HG03039 (cell line): ENCODE measurements at regions not wholly inside any gene's neighbourhood (a gene's known extent, or its start where the extent isn't known, plus 50 kb on each side); places are given as distances from the start of the nearest gene placed in this dataset.
"Not testable (repeated sequence)": the region's sequence is repeated elsewhere in the genome, so short reads cannot be mapped to it uniquely, and the experiment has no call there.

Experiments used
- ATAC-seq: cut with Tn5 transposase; IDR thresholded peaks from one replicate; pipeline ENCODE4 v1.9.1; 2021; ENCODE audit warnings: mild to moderate bottlenecking, moderate library complexity; ENCODE audit not compliant: unreplicated experiment

DNA sequence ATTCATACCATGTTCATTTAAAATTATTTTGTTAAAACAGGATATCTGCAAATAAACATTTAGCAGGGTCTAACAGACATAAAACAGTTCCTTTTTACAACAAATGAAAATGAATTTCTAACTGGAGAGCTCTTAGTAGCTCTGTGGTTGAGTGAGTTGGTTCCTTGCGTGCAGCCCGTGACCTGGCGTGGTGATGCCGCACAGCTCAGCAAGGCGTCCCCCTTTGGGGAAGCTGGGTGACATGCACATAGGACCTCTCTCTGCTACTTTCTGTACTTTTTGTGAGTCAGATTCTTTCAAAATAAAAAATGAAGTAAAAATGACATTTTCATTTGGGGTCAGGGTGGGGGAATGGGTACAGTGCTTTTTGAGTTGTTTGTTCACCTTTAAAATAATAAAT, 75.9 kb downstream of the NPIPB11 start:
- not testable (repeated sequence) for ATAC-seq

- not testable (repeated sequence) for ATAC-seq
These were observed 78.0 kb downstream of the NPIPB11 start for GRCh38 chr16:29328528-29328927.

DNA sequence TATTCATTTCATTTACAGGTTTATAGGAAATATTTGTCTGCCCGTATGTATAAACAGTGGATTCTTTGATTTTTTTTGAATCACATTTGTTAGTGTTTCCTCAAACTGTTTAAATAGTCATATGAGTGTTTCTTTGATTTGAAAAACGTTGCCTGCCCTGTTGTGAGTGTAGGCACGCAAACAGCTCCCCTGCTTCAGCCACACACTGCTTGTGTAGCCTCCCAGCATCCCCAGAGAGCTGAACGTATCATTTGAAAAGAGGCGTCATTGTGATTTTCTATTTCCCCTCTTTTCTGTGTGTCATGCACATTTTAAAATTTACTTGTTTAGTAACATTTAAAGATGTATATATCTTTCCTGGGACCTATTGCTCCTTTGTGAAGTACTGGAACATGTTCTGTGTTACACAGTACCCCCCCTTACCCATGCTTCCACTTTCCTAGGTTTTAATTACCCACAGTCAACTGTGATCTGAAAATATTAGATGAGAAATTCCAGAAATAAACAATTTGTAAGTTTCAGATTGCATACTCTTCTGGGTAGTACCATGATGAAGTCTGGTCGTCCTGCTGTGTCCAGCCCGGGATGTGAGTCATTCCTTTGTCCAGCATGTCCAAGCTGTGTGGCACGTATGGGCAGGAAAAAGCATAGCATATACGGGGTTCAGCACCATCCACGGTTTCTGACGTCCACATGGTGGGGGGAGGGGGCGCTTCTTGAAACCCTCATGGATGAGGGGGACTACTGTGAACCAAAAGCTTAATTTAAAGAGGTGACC, 78.7 kb downstream of the NPIPB11 start:
- ATAC-seq: not testable (repeated sequence)

- ATAC-seq: not testable (repeated sequence)
These were observed 80.1 kb downstream of the NPIPB11 start for GRCh38 chr16:29326164-29327125.

- ATAC-seq: not testable (repeated sequence)
These were observed 82.8 kb downstream of the NPIPB11 start for GRCh38 chr16:29323725-29324124.

- ATAC-seq: no peak
These were observed 84.9 kb downstream of the NPIPB11 start for GRCh38 chr16:29321585-29321984.

DNA sequence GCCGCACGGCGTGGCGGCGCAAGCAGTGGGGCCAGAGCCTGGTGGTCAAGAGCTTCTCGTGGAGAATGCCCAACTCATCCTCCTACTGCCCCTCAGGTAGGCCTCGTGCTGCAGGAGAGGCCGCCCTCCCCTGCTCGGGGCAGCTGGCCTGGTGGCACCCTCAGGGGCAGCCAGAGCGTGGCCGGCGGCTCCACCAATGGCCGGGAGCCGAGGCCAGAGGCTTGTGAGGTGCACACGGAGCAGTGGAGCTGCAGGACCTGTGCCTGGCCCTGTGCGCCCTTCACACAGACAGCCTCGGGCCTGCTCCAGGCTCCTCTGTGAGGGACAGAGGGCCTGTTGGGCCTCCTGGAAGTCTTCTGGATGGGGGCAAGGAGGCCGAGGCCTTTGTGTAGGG, 85.5 kb downstream of the NPIPB11 start:
- ATAC-seq: no peak

DNA sequence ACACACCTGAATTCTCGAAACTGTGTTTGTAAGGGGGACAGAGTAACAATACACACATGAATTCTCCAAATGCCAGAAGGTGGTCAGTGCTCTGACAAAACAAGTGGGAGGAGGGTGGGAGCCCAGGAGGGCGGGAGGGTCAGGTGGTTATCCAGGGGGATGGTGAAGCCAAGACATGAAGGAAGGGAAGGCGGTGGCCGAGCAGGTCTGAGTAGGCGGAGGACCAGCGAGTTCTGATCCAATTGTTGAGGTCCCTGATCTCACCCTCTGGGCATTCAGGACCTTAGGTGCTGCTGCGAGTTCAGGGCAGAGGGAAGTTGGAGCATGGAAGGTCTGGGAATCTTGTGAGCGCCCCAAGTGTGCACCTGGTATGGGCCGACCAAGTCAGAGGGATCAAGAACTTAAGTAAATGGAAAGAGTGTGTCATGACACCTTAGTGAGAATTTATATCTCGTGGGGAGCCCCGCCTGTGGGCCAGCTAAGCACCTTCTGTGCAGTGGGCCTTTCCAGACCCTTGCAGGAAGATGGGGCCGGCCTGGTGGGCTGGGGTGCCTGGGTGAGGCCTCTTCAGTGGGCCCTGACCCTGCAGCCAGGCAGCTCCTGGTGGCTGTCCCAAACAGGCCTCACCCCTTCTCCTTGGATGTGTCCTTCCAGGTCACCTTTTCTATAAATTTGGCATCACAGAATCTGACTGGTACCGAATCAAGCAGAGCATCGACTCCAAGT, 86.1 kb downstream of the NPIPB11 start:
- no peak for ATAC-seq

- no peak for ATAC-seq
These were observed 86.8 kb downstream of the NPIPB11 start for GRCh38 chr16:29319726-29320125.

DNA sequence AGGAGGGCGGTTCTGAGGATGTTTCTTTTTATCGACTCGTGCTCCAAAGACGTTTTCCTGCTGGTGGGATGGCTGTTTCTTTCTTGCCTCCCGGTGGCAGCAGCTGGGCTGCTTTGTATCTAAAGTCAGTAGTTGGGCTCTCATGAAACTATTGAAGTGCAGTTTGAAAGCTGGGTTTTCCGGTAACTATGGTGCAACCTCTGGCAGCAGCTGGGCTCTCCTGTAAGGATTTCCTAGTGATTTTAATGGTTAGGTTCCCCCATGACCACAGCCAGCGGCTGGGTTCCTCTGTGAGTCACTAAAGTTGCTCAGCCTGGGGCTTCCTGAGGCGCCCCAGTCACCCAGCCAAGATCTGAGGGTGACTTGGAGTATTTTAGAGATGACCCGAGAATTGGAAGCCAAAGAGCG, 87.9 kb downstream of the NPIPB11 start:
- ATAC-seq: not testable (repeated sequence)

- ATAC-seq: no peak
These were observed 88.5 kb downstream of the NPIPB11 start for GRCh38 chr16:29318037-29318436.

DNA sequence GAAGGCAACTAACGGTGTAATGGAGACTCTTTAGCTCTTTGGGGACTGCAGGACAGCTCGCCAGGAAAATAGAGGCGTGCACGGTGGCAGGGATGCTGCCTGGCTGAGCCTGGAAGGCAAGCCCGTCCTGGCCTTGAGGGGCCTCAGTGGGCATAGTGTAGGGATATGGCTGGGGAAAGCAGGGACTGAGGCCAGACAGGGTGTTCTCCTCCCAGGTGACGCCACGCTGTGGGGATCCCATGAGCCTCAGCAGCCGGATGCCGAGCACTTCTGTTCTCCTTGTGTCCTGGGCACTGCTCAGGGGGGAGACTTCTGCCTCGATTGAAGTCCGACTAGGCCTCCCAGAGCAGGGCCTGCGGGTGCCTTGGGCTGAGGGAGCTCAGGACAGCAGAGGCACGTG, 89.2 kb downstream of the NPIPB11 start:
- no peak for ATAC-seq

GRCh38 chr16:29316761-29317183, 89.7 kb downstream of the NPIPB11 start:
- ATAC-seq: no peak

DNA sequence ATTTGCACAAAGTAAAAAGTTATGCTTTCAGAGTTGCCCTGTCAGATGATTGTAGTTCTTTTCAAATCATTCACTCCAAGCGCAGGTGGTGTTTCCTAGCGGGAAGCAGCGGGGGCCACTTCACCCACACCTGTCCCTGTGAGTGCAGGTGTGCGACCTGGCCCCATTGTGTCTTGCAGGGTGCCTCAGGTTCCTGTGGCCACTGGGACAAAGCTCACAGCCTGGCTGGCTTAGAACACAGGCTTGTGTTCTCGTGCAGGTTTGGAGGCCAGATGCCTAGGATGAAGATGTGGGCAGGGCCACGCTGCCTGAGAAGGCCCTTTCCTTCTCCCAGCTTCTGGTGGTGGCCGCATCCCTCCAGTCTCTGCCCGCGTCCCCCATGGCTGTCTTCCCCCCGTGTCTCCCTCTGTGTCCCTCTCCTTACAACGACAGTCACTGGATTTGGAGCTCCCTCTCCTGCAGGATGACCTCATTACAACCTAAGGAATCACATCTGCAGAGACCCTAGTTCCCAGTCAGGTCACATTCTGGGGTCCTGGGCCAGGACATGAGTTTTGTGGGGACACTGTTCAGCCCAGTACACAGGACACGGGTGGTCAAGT, 90.5 kb downstream of the NPIPB11 start:
- no peak for ATAC-seq

DNA sequence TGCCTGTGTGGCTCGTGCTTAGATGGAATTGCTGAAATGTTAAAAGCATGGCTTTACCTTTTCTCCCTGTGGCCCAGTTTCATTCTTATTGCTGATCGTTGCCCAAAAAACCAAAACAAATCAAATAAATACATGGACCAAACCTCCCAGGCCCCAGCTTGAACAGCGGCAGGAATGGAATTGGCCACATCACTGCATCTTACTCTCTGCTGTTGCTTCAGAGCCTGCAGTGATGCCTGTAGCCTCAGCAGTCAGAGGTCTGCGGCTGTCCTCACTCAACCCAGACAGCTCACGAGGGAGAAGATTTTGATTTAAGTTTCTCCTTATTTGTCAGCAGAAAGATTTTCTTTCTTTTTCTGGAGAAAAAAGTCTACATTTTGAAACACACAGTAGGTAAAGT, 91.5 kb downstream of the NPIPB11 start:
- no peak for ATAC-seq

GRCh38 chr16:29314292-29314934, 92.1 kb downstream of the NPIPB11 start:
- no peak for ATAC-seq

GRCh38 chr16:29313559-29314048, 92.9 kb downstream of the NPIPB11 start:
- no peak for ATAC-seq

DNA sequence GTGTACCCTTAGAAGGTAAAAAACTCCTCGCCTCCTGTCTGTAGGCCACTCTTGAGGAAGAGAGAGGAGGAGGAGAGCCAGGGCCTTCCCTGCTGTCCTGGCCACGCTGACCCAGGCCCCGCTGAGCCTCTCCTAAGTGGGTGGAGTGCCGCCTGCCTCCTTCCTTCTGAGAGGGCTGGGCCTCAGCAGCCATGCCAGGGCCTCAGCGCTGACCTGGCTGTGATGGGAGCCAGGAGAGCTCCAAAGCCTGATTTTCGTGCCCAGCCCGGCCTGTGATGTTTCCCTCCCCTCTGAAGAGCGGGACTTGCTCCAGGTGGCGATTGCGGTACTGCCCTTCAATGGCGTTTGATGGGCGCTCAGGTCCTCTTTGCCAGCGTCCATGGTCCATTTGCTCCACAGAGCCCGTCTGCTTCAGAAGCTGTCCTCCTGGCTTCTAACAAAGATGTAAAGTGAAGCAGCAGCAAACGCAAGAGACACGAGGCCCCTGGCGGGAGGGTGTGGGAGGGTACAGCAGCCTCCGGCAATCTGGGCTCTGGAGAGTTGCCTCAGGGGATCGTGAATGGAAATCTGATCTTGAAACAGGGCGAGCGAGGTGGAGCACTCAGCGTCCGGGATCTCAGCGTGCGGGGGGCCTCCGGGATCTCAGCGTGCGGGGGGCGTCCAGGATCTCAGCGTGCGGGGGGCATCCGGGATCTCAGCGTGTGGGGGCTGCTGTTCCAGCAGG, 93.5 kb downstream of the NPIPB11 start:
- no peak for ATAC-seq

GRCh38 chr16:29312345-29312675, 94.2 kb downstream of the NPIPB11 start:
- not testable (repeated sequence) for ATAC-seq
